HUES48 (cell line): ENCODE measurements at regions not wholly inside any gene's neighbourhood (a gene's known extent, or its start where the extent isn't known, plus 50 kb on each side); places are given as distances from the start of the nearest gene placed in this dataset.

Experiments
- H3K27ac ChIP-seq: one replicate; pipeline ENCODE4 v1.7.0; 2013; ENCODE audit warnings: low read depth, low read length, inconsistent platforms
- H3K27me3 ChIP-seq: 2 replicates; pipeline ENCODE4 v1.6.1; 2013; ENCODE audit warnings: mild to moderate bottlenecking, low read length; ENCODE audit not compliant: control insufficient read depth, insufficient read depth
- H3K36me3 ChIP-seq: 2 replicates; pipeline ENCODE4 v1.6.1; 2013; ENCODE audit warnings: low read length; ENCODE audit not compliant: control insufficient read depth, insufficient read depth
- H3K4me1 ChIP-seq: 2 replicates; pipeline ENCODE4 v1.6.1; 2013; ENCODE audit warnings: mild to moderate bottlenecking, low read length; ENCODE audit not compliant: control insufficient read depth, insufficient read depth
- H3K4me3 ChIP-seq: 2 replicates; pipeline ENCODE4 v1.5.1; 2013; ENCODE audit warnings: mild to moderate bottlenecking, low read depth, low read length
- H3K9ac ChIP-seq: 2 replicates; pipeline ENCODE4 v1.6.1; 2013; ENCODE audit warnings: mild to moderate bottlenecking, low read depth, low read length, moderate library complexity
- H3K9me3 ChIP-seq: 2 replicates; pipeline ENCODE4 v1.6.1; 2013; ENCODE audit warnings: low read length; ENCODE audit not compliant: control insufficient read depth, insufficient read depth

DNA sequence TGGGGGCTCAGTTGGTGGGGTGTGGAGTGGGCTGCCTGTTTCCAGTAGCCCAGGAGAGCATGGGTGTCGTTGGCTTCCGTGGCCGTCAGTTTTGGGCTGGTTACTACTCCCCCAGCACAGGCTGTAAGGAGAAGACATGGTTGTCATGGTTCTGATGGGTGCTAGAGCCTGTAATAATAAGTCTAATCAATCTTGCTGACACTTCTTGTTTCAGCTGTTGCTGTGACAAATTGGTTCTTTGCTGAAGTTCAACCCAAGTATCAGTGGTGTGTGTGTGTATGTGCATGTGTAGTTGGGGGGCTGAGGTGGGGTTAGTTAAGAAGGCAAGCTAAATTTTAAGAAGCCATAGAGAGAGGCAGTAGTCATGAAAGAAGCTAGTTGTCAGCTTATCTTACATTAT is 61.3 kb upstream of the DBX1 start:
- H3K4me3 ChIP-seq = no peak overlapping the region
- H3K9ac ChIP-seq = no peak overlapping the region
- no peaks in the 10 kb centered on the region for H3K4me1 ChIP-seq
- H3K27ac ChIP-seq = no peak overlapping the region
- H3K9me3 ChIP-seq = no peaks in the 10 kb centered on the region
- peaks cover 58% of the 10 kb centered on the region for H3K27me3 ChIP-seq
- no peaks in the 10 kb centered on the region for H3K36me3 ChIP-seq

DNA sequence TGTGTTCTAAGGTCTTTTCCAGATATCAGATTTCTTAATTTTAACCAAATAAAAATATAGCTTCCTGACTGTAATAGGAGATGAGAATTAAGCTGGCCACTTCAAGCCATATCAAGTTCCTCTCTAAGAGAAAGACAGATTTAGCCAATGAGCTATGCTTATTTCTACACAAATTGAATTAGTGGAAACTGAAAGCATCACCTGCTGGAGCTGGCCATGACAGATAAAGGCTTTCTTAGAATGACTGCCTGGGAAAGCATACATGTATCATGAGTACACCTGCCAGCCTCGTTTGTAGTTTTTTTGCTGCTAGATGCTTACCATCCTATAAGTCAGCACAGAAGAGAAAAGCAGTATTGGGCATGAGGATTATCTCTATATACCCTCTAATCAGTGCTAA is 53.5 kb upstream of the DBX1 start:
- Histone ChIP-seq H3K4me3 (no peak overlapping the region), H3K4me1 (peaks cover 9% of the 10 kb centered on the region), H3K36me3 (no peaks in the 10 kb centered on the region), H3K9me3 (no peaks in the 10 kb centered on the region), H3K27ac (no peak overlapping the region), H3K27me3 (peaks cover 94% of the 10 kb centered on the region), H3K9ac (no peak overlapping the region)

DNA sequence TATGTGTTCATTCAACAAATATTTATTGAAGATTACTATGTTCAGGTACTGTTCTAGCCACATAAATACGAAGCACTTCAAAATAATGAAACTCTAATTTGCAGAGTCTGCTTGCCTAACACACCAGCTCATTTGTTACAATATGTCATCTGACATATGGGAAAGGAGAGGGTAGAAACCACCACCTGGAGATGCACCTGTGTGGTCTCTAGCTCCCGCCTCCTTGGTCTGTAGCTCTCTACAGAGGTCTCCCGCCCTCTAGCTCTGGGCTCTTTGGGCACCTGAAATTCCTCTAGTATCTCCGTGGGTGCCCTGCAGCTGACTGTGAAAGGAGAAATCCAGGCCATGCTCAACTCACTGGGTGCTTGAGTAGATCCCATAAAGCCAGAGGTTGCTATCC is 51.4 kb upstream of the DBX1 start:
- H3K4me3 ChIP-seq = no peak overlapping the region
- H3K27ac ChIP-seq = no peak overlapping the region
- H3K27me3 ChIP-seq = peaks cover 96% of the 10 kb centered on the region
- H3K4me1 ChIP-seq = peaks cover 26% of the 10 kb centered on the region
- H3K9ac ChIP-seq = no peak overlapping the region
- H3K36me3 ChIP-seq = no peaks in the 10 kb centered on the region
- H3K9me3 ChIP-seq = no peaks in the 10 kb centered on the region
